Vagina (tissue), 2 donors: ENCODE measurements at regions not wholly inside any gene's neighbourhood (a gene's known extent, or its start where the extent isn't known, plus 50 kb on each side); places are given as distances from the start of the nearest gene placed in this dataset.
"Not testable (repeated sequence)": the region's sequence is repeated elsewhere in the genome, so short reads cannot be mapped to it uniquely, and the experiment has no call there.

ENCODE experiments used
- DNase-seq, 2 donors: peaks; one replicate each; pipeline ENCODE4 v3.0.0-alpha.2; 2017; ENCODE audit errors: extremely low spot score in 2 of 2
- H3K27ac ChIP-seq: fragments of 200-600 bp; sonication (generic); one replicate; pipeline ENCODE4 v1.5.1; 2019
- H3K27me3 ChIP-seq: fragments of 200-600 bp; sonication (generic); one replicate; pipeline ENCODE4 v1.5.1; 2019
- H3K36me3 ChIP-seq, 2 donors: fragments of 200-600 bp; sonication (generic); one replicate each; pipeline ENCODE4 v1.5.1; 2017 to 2019
- H3K4me1 ChIP-seq: fragments of 200-600 bp; sonication (generic); one replicate; pipeline ENCODE4 v1.5.1; 2019
- H3K4me3 ChIP-seq, 2 donors: fragments of 200-600 bp; sonication (generic); 1 replicate in 1 of 2; 2 replicates in 1 of 2; pipeline ENCODE4 v1.5.1; 2016 to 2019
- H3K9me3 ChIP-seq: fragments of 200-600 bp; sonication (generic); one replicate; pipeline ENCODE4 v1.5.1; 2019
- POLR2A ChIP-seq, 2 donors: fragments of 450-650 bp; IDR thresholded peaks; one replicate each; pipeline ENCODE4 v1.6.1; 2017; ENCODE audit warnings: antibody characterized with exemption in 2 of 2, mild to moderate bottlenecking in 2 of 2, moderate library complexity in 2 of 2
- POLR2AphosphoS5 ChIP-seq, 2 donors: sonication (generic); formaldehyde crosslinking; IDR thresholded peaks; one replicate each; pipeline ENCODE4 v1.9.0; 2017; ENCODE audit warnings: antibody characterized with exemption in 2 of 2, mild to moderate bottlenecking in 2 of 2, low read depth in 1 of 2; ENCODE audit not compliant: insufficient read depth in 1 of 2
- intact Hi-C: fragments of 100-400 bp; cut with DNase I; formaldehyde crosslinking; loops from one replicate; pipeline ENCODE4 v1.15.1; 2023
- TF ChIP-seq, protein P1 (sequence below), 3 experiments: fragments of 450-650 bp in 2 of 3; fragments of 200-600 bp in 1 of 3; sonication (generic) in 1 of 3; IDR thresholded peaks; one replicate each; pipeline ENCODE4 v1.5.1; 2017 to 2019; ENCODE audit warnings: antibody characterized with exemption in 3 of 3, mild to moderate bottlenecking in 2 of 3, moderate library complexity in 2 of 3

DNA sequence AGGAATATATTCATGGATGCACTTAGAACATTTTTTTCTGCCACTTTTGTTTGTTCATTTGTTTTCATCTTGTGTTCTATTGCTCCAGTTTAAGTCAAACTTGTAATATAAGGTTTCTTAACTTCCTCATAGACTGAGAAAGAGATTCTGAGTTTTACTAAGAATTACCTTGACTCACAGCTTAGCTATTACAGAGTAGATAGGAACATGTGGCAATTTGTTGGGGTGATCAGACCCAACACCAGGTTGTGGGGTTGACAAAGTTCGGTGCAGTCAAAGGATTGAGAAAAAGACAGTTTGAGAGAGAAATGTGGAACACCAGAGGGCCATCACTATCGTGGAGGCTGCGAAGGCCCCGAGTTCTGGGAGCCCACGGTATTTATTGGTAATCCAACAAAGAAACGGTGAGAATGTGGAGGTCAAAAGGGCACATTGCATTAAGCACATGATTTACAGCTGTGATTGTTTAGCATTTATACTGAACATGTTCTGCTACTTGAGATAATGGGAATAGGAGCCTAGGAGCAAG lies 2526.0 kb downstream of the PCDH9 start:
- Histone ChIP-seq H3K36me3 (no peaks in the 10 kb centered on the region), H3K4me3 (no peak overlapping the region), H3K4me1 (no peaks in the 10 kb centered on the region), H3K27ac (no peak overlapping the region), H3K27me3 (no peaks in the 10 kb centered on the region), H3K9me3 (no peaks in the 10 kb centered on the region)
- DNase-seq = no peak
- TF ChIP-seq POLR2AphosphoS5 (IDR thresholded peaks at IDR 0.05; ENCODE audit: insufficient read depth in 1 of 2, low read depth in 1 of 2) (no peak), POLR2A (IDR thresholded peaks at IDR 0.05) (no peak)
- TF ChIP-seq, protein P1, sequence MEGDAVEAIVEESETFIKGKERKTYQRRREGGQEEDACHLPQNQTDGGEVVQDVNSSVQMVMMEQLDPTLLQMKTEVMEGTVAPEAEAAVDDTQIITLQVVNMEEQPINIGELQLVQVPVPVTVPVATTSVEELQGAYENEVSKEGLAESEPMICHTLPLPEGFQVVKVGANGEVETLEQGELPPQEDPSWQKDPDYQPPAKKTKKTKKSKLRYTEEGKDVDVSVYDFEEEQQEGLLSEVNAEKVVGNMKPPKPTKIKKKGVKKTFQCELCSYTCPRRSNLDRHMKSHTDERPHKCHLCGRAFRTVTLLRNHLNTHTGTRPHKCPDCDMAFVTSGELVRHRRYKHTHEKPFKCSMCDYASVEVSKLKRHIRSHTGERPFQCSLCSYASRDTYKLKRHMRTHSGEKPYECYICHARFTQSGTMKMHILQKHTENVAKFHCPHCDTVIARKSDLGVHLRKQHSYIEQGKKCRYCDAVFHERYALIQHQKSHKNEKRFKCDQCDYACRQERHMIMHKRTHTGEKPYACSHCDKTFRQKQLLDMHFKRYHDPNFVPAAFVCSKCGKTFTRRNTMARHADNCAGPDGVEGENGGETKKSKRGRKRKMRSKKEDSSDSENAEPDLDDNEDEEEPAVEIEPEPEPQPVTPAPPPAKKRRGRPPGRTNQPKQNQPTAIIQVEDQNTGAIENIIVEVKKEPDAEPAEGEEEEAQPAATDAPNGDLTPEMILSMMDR (IDR thresholded peaks at IDR 0.05) = no peak
- intact Hi-C loops = no loop called here

DNA sequence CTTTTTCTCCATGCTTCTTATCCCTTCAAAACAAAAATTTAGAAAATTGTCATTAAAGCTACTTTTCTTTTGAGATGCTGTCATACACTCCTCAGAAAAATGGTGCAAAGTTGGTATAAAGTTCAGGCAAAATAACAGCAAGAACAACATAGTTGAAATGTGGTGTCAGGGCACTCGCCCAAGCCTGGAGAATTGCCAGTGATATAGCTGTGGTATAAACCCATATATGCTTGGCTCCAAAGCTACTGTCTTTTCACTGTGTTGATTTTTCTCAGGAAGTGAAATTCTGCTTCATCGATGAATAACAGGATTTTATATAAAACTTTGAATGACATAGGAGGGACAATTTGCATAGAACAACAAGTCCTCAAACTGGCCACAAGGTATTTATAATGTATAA lies 2532.9 kb downstream of the PCDH9 start:
- TF ChIP-seq POLR2AphosphoS5 (IDR thresholded peaks at IDR 0.05; ENCODE audit: insufficient read depth in 1 of 2, low read depth in 1 of 2) (no peak), POLR2A (IDR thresholded peaks at IDR 0.05) (no peak)
- TF ChIP-seq, protein P1 (IDR thresholded peaks at IDR 0.05) = no peak
- no peak overlapping the region for H3K4me3 ChIP-seq
- no peaks in the 10 kb centered on the region for H3K27me3 ChIP-seq
- intact Hi-C loops = no loop called here
- no peaks in the 10 kb centered on the region for H3K9me3 ChIP-seq
- H3K4me1 ChIP-seq = no peaks in the 10 kb centered on the region
- no peak overlapping the region for H3K27ac ChIP-seq
- no peak for DNase-seq
- H3K36me3 ChIP-seq = no peaks in the 10 kb centered on the region

DNA sequence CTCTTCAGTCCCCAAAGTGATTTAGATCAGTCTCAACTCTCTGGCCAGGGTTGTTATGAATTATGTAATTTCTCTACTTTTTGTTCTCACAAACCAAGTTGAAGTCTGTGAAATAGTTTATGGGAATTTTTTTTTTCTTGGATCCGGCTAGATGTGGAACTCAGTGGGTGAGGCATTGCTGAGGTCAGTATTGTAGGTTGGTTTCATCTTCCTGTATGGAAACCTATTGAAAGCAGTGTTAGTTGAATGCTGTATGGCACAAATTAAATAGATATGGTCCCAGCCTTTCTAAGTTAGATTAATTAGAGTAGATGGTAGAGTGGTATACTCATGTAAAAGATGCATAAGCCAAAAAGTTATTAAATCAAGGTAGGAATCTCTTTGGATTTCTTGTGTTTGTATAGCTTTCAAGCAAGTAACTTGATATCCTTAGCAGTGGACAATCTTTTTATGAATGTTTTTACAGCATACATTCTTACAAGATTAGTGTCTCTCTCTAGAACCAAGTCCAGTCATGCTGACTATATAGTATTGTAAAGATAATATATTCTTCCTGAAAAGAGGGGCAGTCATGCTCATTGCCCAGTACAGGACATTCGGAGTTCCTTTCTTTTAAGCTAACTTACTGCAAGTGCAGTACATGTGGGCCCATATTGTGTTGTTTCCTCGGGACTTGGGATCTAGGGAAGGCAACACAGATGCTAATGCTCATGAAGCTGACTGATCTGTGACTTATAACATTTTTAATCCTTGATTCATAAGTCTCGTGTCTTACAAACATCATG lies 2541.1 kb downstream of the PCDH9 start:
- intact Hi-C loops = no loop called here
- no peak for DNase-seq
- Histone ChIP-seq H3K9me3 (no peaks in the 10 kb centered on the region), H3K4me3 (no peak overlapping the region), H3K36me3 (no peaks in the 10 kb centered on the region), H3K27ac (no peak overlapping the region), H3K4me1 (no peaks in the 10 kb centered on the region), H3K27me3 (no peaks in the 10 kb centered on the region)
- TF ChIP-seq POLR2AphosphoS5 (IDR thresholded peaks at IDR 0.05; ENCODE audit: insufficient read depth in 1 of 2, low read depth in 1 of 2) (no peak), POLR2A (IDR thresholded peaks at IDR 0.05) (no peak)
- TF ChIP-seq, protein P1 (IDR thresholded peaks at IDR 0.05) = no peak

DNA sequence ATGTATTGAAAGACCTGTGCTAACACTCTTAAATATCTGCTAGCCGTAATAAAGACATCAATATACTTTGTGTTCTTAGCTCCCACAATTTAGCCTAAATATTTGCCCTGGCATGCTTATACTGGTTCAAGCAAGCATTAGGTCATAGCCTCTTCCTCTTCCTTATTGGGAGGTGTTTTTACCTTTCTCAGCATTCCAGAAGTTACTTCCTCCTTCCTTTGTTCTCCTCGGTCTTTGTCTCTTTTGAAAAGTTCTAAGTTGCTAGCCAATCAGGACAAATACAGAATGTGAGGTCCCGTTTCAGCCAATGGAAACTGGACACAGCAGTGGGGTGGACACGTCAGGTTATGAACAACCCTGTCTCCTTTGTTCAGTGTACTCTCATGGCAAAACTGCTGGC lies 2543.6 kb downstream of the PCDH9 start:
- H3K36me3 ChIP-seq, H3K27ac ChIP-seq, H3K9me3 ChIP-seq, H3K4me3 ChIP-seq, H3K27me3 ChIP-seq, H3K4me1 ChIP-seq, DNase-seq, intact Hi-C loops: not testable (repeated sequence)

DNA sequence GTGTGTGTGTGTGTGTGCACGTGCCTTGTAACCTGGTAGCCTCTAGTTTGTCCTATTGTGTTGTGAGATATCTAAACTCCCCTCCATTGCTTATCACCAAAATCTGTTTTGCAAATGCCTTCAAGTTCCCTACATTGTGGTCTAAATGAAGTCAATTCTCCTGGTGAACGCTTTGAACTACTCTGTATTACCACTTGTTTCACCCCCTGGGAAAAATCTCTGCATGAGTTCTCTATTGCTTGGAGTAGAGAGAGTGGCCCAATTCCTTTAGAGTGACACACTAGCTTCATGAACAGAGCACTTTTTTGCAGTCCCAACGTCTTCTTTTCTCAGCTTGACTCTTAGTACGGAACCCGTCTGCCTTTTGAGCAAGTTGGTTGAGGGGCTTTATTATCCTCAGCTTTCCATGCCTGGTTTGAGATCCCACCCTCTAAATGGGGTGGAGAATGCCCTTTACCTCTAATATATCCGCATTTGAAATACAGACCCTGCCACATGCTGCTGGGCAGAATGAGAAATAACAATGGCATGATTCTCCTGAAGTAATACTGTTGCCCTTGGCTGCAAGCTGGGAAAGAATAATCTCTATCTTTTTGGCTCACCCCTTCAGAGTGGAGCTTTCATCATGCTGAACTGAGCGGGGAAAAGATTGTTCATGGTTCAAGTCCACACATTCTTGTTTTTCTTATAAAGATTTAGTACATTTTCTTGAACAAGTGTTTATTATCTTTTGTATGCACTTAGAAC lies 2545.3 kb downstream of the PCDH9 start:
- no peaks in the 10 kb centered on the region for H3K9me3 ChIP-seq
- no peaks in the 10 kb centered on the region for H3K27me3 ChIP-seq
- DNase-seq = no peak
- intact Hi-C loops = no loop called here
- no peak overlapping the region for H3K27ac ChIP-seq
- H3K4me3 ChIP-seq = no peak overlapping the region
- TF ChIP-seq POLR2A (IDR thresholded peaks at IDR 0.05) = no peak
- TF ChIP-seq, protein P1 (IDR thresholded peaks at IDR 0.05) = no peak
- no peak for TF ChIP-seq POLR2AphosphoS5 (IDR thresholded peaks at IDR 0.05; ENCODE audit: insufficient read depth in 1 of 2, low read depth in 1 of 2)
- H3K36me3 ChIP-seq = no peaks in the 10 kb centered on the region
- no peaks in the 10 kb centered on the region for H3K4me1 ChIP-seq
